ENCODE measurements at regions not wholly inside any gene's neighbourhood (a gene's known extent, or its start where the extent isn't known, plus 50 kb on each side); places are given as distances from the start of the nearest gene placed in this dataset.

- H3K9me3 ChIP-seq (ENCODE audit: insufficient read depth in 2 of 2, low read depth in 1 of 2, low read length in 1 of 2) = no peaks in the 10 kb centered on the region
- no peak overlapping the region for H2BK5ac ChIP-seq (ENCODE audit: low read depth, low read length)
- H2BK12ac ChIP-seq (ENCODE audit: low read depth, low read length) = no peak overlapping the region
- H3K9ac ChIP-seq (replicated peaks in 1 of 4; ENCODE audit: extremely low read depth in 1 of 4, low read depth in 3 of 4, low read length in 3 of 4) = no peak overlapping the region
- H3K23me2 ChIP-seq (ENCODE audit: low read depth, low read length) = no peaks in the 10 kb centered on the region
- DNase-seq (ENCODE audit: low read depth in 1 of 2, low spot score in 2 of 2) (no peak), FAIRE-seq (no peak)
- H2BK120ac ChIP-seq (replicated peaks; ENCODE audit: low read depth, low read length) = no peak overlapping the region
- no peak overlapping the region for H2AK5ac ChIP-seq (ENCODE audit: low read depth, low read length)
- no peak overlapping the region for H4K8ac ChIP-seq (ENCODE audit: extremely low read depth, insufficient read depth, low read length)
- no peak overlapping the region for H3K4ac ChIP-seq (replicated peaks; ENCODE audit: insufficient read length, low read depth, low read length)
- no peak overlapping the region for H3K4me3 ChIP-seq (ENCODE audit: extremely low read depth in 1 of 4, insufficient read depth in 2 of 4, low read depth in 3 of 4, low read length in 4 of 4)
- no peak overlapping the region for H3K23ac ChIP-seq (ENCODE audit: insufficient read length)
- no peak overlapping the region for H2BK20ac ChIP-seq (ENCODE audit: low read length)
- TF ChIP-seq CHD2 (IDR thresholded peaks at IDR 0.05; ENCODE audit: low read length) (no peak), ZNF274 (IDR thresholded peaks at IDR 0.05; ENCODE audit: borderline replicate concordance, extremely low read depth, low read length) (no peak), RFX5 (IDR thresholded peaks at IDR 0.05; ENCODE audit: borderline replicate concordance, low read depth, low read length) (no peak), YY1 (IDR thresholded peaks at IDR 0.05; ENCODE audit: low read depth, low read length) (no peak), JUND (IDR thresholded peaks at IDR 0.05; ENCODE audit: low read length) (no peak), TAF7 (optimal IDR thresholded peaks at IDR 0.05; ENCODE audit: borderline replicate concordance, low read depth, low read length) (no peak), TCF12 (IDR thresholded peaks at IDR 0.05; ENCODE audit: low read depth, low read length) (no peak), SP4 (IDR thresholded peaks at IDR 0.05; ENCODE audit: low read length) (no peak)
- no peaks in the 10 kb centered on the region for H3K36me3 ChIP-seq (ENCODE audit: control insufficient read depth in 2 of 4, insufficient read depth in 4 of 4, low read length in 3 of 4)
- POLR2A ChIA-PET (ENCODE audit: partially characterized antibody) = no interaction called here
- H4K20me1 ChIP-seq (replicated peaks in 1 of 2; ENCODE audit: control insufficient read depth in 1 of 2, insufficient read depth in 2 of 2, low read length in 2 of 2) = no peaks in the 10 kb centered on the region
- no peak overlapping the region for H2BK15ac ChIP-seq (ENCODE audit: low read length)
- H3K27me3 ChIP-seq (replicated peaks in 1 of 4; ENCODE audit: control insufficient read depth in 3 of 4, extremely low read depth in 1 of 4, insufficient read depth in 3 of 4, low read length in 3 of 4) = no peaks in the 10 kb centered on the region
- H4K91ac ChIP-seq (replicated peaks; ENCODE audit: insufficient read length, low read length) = no peak overlapping the region
- no peak overlapping the region for H3K14ac ChIP-seq (ENCODE audit: insufficient read length)
- 79% methylated on average over 7 of the region's 7 CpGs; no CpG with 5 or more reads in 1 of the 2 experiments for WGBS, 2 experiments (ENCODE audit: extremely low coverage in 1 of 2, insufficient coverage in 1 of 2, insufficient read length in 1 of 2, insufficient replicate concordance in 2 of 2, low coverage in 1 of 2, low lambda C conversion rate in 2 of 2, missing lambda C conversion rate in 1 of 2)
- H4K5ac ChIP-seq (ENCODE audit: insufficient read length, low read depth, low read length) = no peak overlapping the region
- no peak overlapping the region for H3K56ac ChIP-seq (replicated peaks; ENCODE audit: insufficient read length, low read depth, low read length)
- H3K4me1 ChIP-seq (replicated peaks in 1 of 4; ENCODE audit: control insufficient read depth in 3 of 4, insufficient read depth in 4 of 4, low read length in 3 of 4) = no peaks in the 10 kb centered on the region; a peak in 1 of 7 replicates
- no peak overlapping the region for H2AFZ ChIP-seq (ENCODE audit: low read length)
- no peaks in the 10 kb centered on the region for H3K79me2 ChIP-seq (ENCODE audit: control insufficient read depth in 1 of 2, insufficient read depth in 2 of 2, low read length in 2 of 2)
- no peak overlapping the region for H3K4me2 ChIP-seq (ENCODE audit: insufficient read depth in 1 of 2, low read depth in 2 of 2, low read length in 2 of 2)
- H3K79me1 ChIP-seq (ENCODE audit: low read depth, low read length) = no peaks in the 10 kb centered on the region
- CTCF ChIA-PET (ENCODE audit: partially characterized antibody) = interaction anchor here (1.0 to 1.3 kb wide), 2 partner anchors 17 to 18 kb away, joined by 3 read pairs; no protein-coding TSS in a partner anchor
- H3K18ac ChIP-seq (ENCODE audit: extremely low read depth, low read length) = no peak overlapping the region
- H3K27ac ChIP-seq (ENCODE audit: low read depth, low read length) = no peak overlapping the region
Measured at GRCh38 chr16:66293932-66294331, 72.6 kb upstream of the CDH5 start.

Data from H1 (cell line).